ENCODE measurements at regions not wholly inside any gene's neighbourhood (a gene's known extent, or its start where the extent isn't known, plus 50 kb on each side); places are given as distances from the start of the nearest gene placed in this dataset.

- WGBS (ENCODE audit: extremely low coverage, insufficient coverage, insufficient read length) = no CpG with 5 or more reads among the region's 6 CpGs
- no peak overlapping the region for H3K9ac ChIP-seq (ENCODE audit: low read length)
These were observed 242.5 kb downstream of the DIRAS2 start for GRCh38 chr9:90400091-90400490.

GRCh38 chr9:90408659-90409058 is 234.0 kb downstream of the DIRAS2 start:
- Histone ChIP-seq H3K4ac (ENCODE audit: low read depth, low read length) (no peak overlapping the region), H4K8ac (ENCODE audit: low read depth, low read length) (no peak overlapping the region), H3K14ac (ENCODE audit: low read length) (no peak overlapping the region), H4K12ac (ENCODE audit: low read depth, low read length) (no peak overlapping the region), H3K9me3 (ENCODE audit: insufficient read depth, low read depth, low read length) (no peaks in the 10 kb centered on the region), H2AFZ (ENCODE audit: insufficient read depth, low read length, poor library complexity) (no peak overlapping the region), H3K79me2 (ENCODE audit: control insufficient read depth, insufficient read depth, low read length, poor library complexity) (no peaks in the 10 kb centered on the region), H3K4me2 (ENCODE audit: low read length) (no peak overlapping the region), H3K4me1 (ENCODE audit: control insufficient read depth in 1 of 2, insufficient read depth in 2 of 2, low read length in 2 of 2) (no peaks in the 10 kb centered on the region), H3K27me3 (ENCODE audit: insufficient read depth, low read length) (no peaks in the 10 kb centered on the region), H3K18ac (ENCODE audit: low read length) (no peak overlapping the region), H2BK120ac (ENCODE audit: insufficient read depth, low read length, poor library complexity) (no peak overlapping the region), H3K79me1 (ENCODE audit: low read length) (no peaks in the 10 kb centered on the region), H3K4me3 (ENCODE audit: low read depth, low read length) (no peak overlapping the region), H3K9ac (ENCODE audit: low read length) (no peak overlapping the region), H2AK5ac (ENCODE audit: low read length) (no peak overlapping the region), H2BK5ac (ENCODE audit: low read depth, low read length, poor library complexity) (no peak overlapping the region), H3K36me3 (ENCODE audit: control insufficient read depth in 1 of 2, insufficient read depth in 2 of 2, low read length in 2 of 2) (no peaks in the 10 kb centered on the region), H3K23ac (ENCODE audit: low read length) (no peak overlapping the region), H3K27ac (ENCODE audit: low read depth, low read length) (no peak overlapping the region), H2BK12ac (ENCODE audit: low read length) (no peak overlapping the region), H4K91ac (ENCODE audit: low read depth, low read length) (no peak overlapping the region)
- no CpG with 5 or more reads among the region's 3 CpGs for WGBS (ENCODE audit: extremely low coverage, insufficient coverage, insufficient read length)
- DNase-seq = no peak

More at GRCh38 chr9:90400091-90400490, 242.5 kb downstream of the DIRAS2 start:
- Histone ChIP-seq H2AFZ (ENCODE audit: insufficient read depth, low read length, poor library complexity) (no peak overlapping the region), H2BK5ac (ENCODE audit: low read depth, low read length, poor library complexity) (no peak overlapping the region), H2BK12ac (ENCODE audit: low read length) (no peak overlapping the region), H2BK120ac (ENCODE audit: insufficient read depth, low read length, poor library complexity) (no peak overlapping the region), H3K27me3 (ENCODE audit: insufficient read depth, low read length) (no peaks in the 10 kb centered on the region), H3K36me3 (ENCODE audit: control insufficient read depth in 1 of 2, insufficient read depth in 2 of 2, low read length in 2 of 2) (no peaks in the 10 kb centered on the region), H4K12ac (ENCODE audit: low read depth, low read length) (no peak overlapping the region), H3K4me2 (ENCODE audit: low read length) (no peak overlapping the region), H3K4me3 (ENCODE audit: low read depth, low read length) (no peak overlapping the region), H3K4ac (ENCODE audit: low read depth, low read length) (no peak overlapping the region), H3K14ac (ENCODE audit: low read length) (no peak overlapping the region), H3K79me2 (ENCODE audit: control insufficient read depth, insufficient read depth, low read length, poor library complexity) (no peaks in the 10 kb centered on the region), H2AK5ac (ENCODE audit: low read length) (no peak overlapping the region), H3K23ac (ENCODE audit: low read length) (no peak overlapping the region), H4K8ac (ENCODE audit: low read depth, low read length) (no peak overlapping the region), H3K4me1 (ENCODE audit: control insufficient read depth in 1 of 2, insufficient read depth in 2 of 2, low read length in 2 of 2) (no peaks in the 10 kb centered on the region), H3K9me3 (ENCODE audit: insufficient read depth, low read depth, low read length) (no peaks in the 10 kb centered on the region), H4K91ac (ENCODE audit: low read depth, low read length) (no peak overlapping the region), H3K27ac (ENCODE audit: low read depth, low read length) (no peak overlapping the region), H3K79me1 (ENCODE audit: low read length) (no peaks in the 10 kb centered on the region), H3K18ac (ENCODE audit: low read length) (no peak overlapping the region)
- DNase-seq = peak in 1 of 2 donors; percentile 13

- Histone ChIP-seq H4K12ac (ENCODE audit: low read depth, low read length) (no peak overlapping the region), H2AFZ (ENCODE audit: insufficient read depth, low read length, poor library complexity) (no peak overlapping the region), H4K8ac (ENCODE audit: low read depth, low read length) (no peak overlapping the region), H3K36me3 (ENCODE audit: control insufficient read depth in 1 of 2, insufficient read depth in 2 of 2, low read length in 2 of 2) (peaks cover 0 to 2% of the 10 kb centered on the region in 2 experiments), H3K79me2 (ENCODE audit: control insufficient read depth, insufficient read depth, low read length, poor library complexity) (no peaks in the 10 kb centered on the region), H3K9ac (ENCODE audit: low read length) (no peak overlapping the region), H3K79me1 (ENCODE audit: low read length) (no peaks in the 10 kb centered on the region), H2BK5ac (ENCODE audit: low read depth, low read length, poor library complexity) (no peak overlapping the region), H3K27me3 (ENCODE audit: insufficient read depth, low read length) (no peaks in the 10 kb centered on the region), H3K4me1 (ENCODE audit: control insufficient read depth in 1 of 2, insufficient read depth in 2 of 2, low read length in 2 of 2) (peaks cover 0 to 2% of the 10 kb centered on the region in 2 experiments), H2BK12ac (ENCODE audit: low read length) (no peak overlapping the region), H3K27ac (ENCODE audit: low read depth, low read length) (no peak overlapping the region), H3K4me2 (ENCODE audit: low read length) (no peak overlapping the region), H2BK120ac (ENCODE audit: insufficient read depth, low read length, poor library complexity) (no peak overlapping the region), H2AK5ac (ENCODE audit: low read length) (no peak overlapping the region), H4K91ac (ENCODE audit: low read depth, low read length) (no peak overlapping the region), H3K14ac (ENCODE audit: low read length) (no peak overlapping the region), H3K23ac (ENCODE audit: low read length) (no peak overlapping the region), H3K18ac (ENCODE audit: low read length) (no peak overlapping the region), H3K9me3 (ENCODE audit: insufficient read depth, low read depth, low read length) (no peaks in the 10 kb centered on the region), H3K4ac (ENCODE audit: low read depth, low read length) (no peak overlapping the region), H3K4me3 (ENCODE audit: low read depth, low read length) (no peak overlapping the region)
- WGBS (ENCODE audit: extremely low coverage, insufficient coverage, insufficient read length) = no CpG with 5 or more reads among the region's 4 CpGs
- DNase-seq = peak in 1 of 2 donors; percentile 36
These were observed 223.3 kb downstream of the DIRAS2 start for GRCh38 chr9:90419221-90419851.

GRCh38 chr9:90420211-90420610 is 222.4 kb downstream of the DIRAS2 start:
- DNase-seq = no peak
- H3K14ac ChIP-seq (ENCODE audit: low read length) = no peak overlapping the region

More at GRCh38 chr9:90420211-90420610, 222.4 kb downstream of the DIRAS2 start:
- no peaks in the 10 kb centered on the region for H3K27me3 ChIP-seq (ENCODE audit: insufficient read depth, low read length)
- peaks cover 0 to 2% of the 10 kb centered on the region in 2 experiments for H3K4me1 ChIP-seq (ENCODE audit: control insufficient read depth in 1 of 2, insufficient read depth in 2 of 2, low read length in 2 of 2)
- no peak overlapping the region for H3K4ac ChIP-seq (ENCODE audit: low read depth, low read length)
- no peaks in the 10 kb centered on the region for H3K79me1 ChIP-seq (ENCODE audit: low read length)
- H2AFZ ChIP-seq (ENCODE audit: insufficient read depth, low read length, poor library complexity) = no peak overlapping the region
- no peak overlapping the region for H3K4me2 ChIP-seq (ENCODE audit: low read length)
- peaks cover 0 to 2% of the 10 kb centered on the region in 2 experiments for H3K36me3 ChIP-seq (ENCODE audit: control insufficient read depth in 1 of 2, insufficient read depth in 2 of 2, low read length in 2 of 2)
- no peak overlapping the region for H3K27ac ChIP-seq (ENCODE audit: low read depth, low read length)
- H3K9ac ChIP-seq (ENCODE audit: low read length) = no peak overlapping the region
- H2BK5ac ChIP-seq (ENCODE audit: low read depth, low read length, poor library complexity) = no peak overlapping the region
- H2AK5ac ChIP-seq (ENCODE audit: low read length) = no peak overlapping the region
- H3K4me3 ChIP-seq (ENCODE audit: low read depth, low read length) = no peak overlapping the region
- no peak overlapping the region for H4K12ac ChIP-seq (ENCODE audit: low read depth, low read length)
- no peak overlapping the region for H4K8ac ChIP-seq (ENCODE audit: low read depth, low read length)
- no peak overlapping the region for H2BK12ac ChIP-seq (ENCODE audit: low read length)
- H3K9me3 ChIP-seq (ENCODE audit: insufficient read depth, low read depth, low read length) = no peaks in the 10 kb centered on the region
- no peak overlapping the region for H2BK120ac ChIP-seq (ENCODE audit: insufficient read depth, low read length, poor library complexity)
- H3K18ac ChIP-seq (ENCODE audit: low read length) = no peak overlapping the region
- no peak overlapping the region for H3K23ac ChIP-seq (ENCODE audit: low read length)
- H3K79me2 ChIP-seq (ENCODE audit: control insufficient read depth, insufficient read depth, low read length, poor library complexity) = no peaks in the 10 kb centered on the region
- no peak overlapping the region for H4K91ac ChIP-seq (ENCODE audit: low read depth, low read length)
- WGBS (ENCODE audit: extremely low coverage, insufficient coverage, insufficient read length) = no CpG with 5 or more reads among the region's 3 CpGs
